Sigmoid colon (tissue), 6 donors: ENCODE measurements at regions not wholly inside any gene's neighbourhood (a gene's known extent, or its start where the extent isn't known, plus 50 kb on each side); places are given as distances from the start of the nearest gene placed in this dataset.

Experiments used
- DNase-seq: peaks from one replicate; pipeline ENCODE4 v3.0.0-alpha.2; 2019
- H3K27ac ChIP-seq, 4 donors: fragments of 200-600 bp; sonication (generic); one replicate each; pipeline ENCODE4 v1.5.1; 2016 to 2019; ENCODE audit warnings: mild to moderate bottlenecking in 1 of 4
- H3K27me3 ChIP-seq, 3 donors: fragments of 200-600 bp; sonication (generic); one replicate each; pipeline ENCODE4 v1.5.1; 2019; ENCODE audit warnings: mild to moderate bottlenecking in 1 of 3
- H3K36me3 ChIP-seq, 4 donors: fragments of 200-600 bp; sonication (generic); one replicate each; pipeline ENCODE4 v1.5.1; 2016 to 2019
- H3K4me1 ChIP-seq, 4 donors: fragments of 200-600 bp; sonication (generic); one replicate each; pipeline ENCODE4 v1.5.1; 2017 to 2019
- H3K4me3 ChIP-seq, 4 donors: fragments of 200-600 bp; sonication (generic); one replicate each; pipeline ENCODE4 v1.5.1; 2017 to 2019; ENCODE audit warnings: mild to moderate bottlenecking in 2 of 4, moderate library complexity in 1 of 4
- H3K9me3 ChIP-seq, 4 donors: fragments of 200-600 bp in 3 of 4; sonication (generic) in 3 of 4; one replicate each; pipeline versions ENCODE4 v1.5.1 to v1.6.1; 2013 to 2019
- EP300 ChIP-seq, 4 donors: sonication (generic); formaldehyde crosslinking; IDR thresholded peaks; one replicate each; pipeline ENCODE4 v1.6.1; 2017; ENCODE audit warnings: antibody characterized with exemption in 4 of 4
- POLR2A ChIP-seq, 2 donors: fragments of 450-650 bp; IDR thresholded peaks; one replicate each; pipeline ENCODE4 v1.6.1; 2016; ENCODE audit warnings: antibody characterized with exemption in 2 of 2, mild to moderate bottlenecking in 2 of 2, moderate library complexity in 2 of 2
- POLR2AphosphoS5 ChIP-seq, 4 donors: sonication (generic); formaldehyde crosslinking; IDR thresholded peaks; one replicate each; pipeline ENCODE4 v1.6.1; 2017; ENCODE audit warnings: antibody characterized with exemption in 4 of 4
- WGBS, 2 donors: extraction: QIAGEN DNeasy Blood & Tissue Kit; methylation state at CpG; one replicate each; pipeline ENCODE4 v1.1.7; 2013; 5-methylcytosine and 5-hydroxymethylcytosine counted together
- intact Hi-C: fragments of 100-400 bp; cut with DNase I; formaldehyde crosslinking; loops from one replicate; pipeline ENCODE4 v1.15.1; 2023
- TF ChIP-seq, protein P1 (sequence below), 4 experiments: fragments of 450-650 bp in 3 of 4; fragments of 200-600 bp in 1 of 4; IDR thresholded peaks; one replicate each; pipeline ENCODE4 v1.5.1; 2016 to 2019; ENCODE audit warnings: antibody characterized with exemption in 4 of 4, mild to moderate bottlenecking in 3 of 4, moderate library complexity in 2 of 4
- donor health status: healthy with polysubstance abuse.
- donor health status: healthy.

DNA sequence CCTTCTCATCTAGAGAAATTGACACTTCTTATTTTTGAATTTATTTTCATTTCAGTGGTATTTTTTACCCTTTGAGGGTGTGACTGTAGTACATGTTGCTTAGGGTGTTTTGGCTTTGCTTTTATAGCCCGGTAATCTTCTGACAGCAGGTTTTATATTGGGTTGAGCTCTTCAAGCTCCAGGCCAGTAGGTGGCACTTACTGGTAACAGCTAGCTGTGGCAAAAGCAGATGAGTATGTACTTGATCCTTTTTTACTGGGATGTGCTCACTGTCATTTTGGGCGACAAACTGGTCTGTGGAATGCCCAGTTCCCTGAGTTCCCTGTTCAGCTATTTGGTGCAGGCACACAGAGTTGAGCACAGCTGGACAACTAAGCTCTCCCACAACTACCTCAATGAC lies 916.2 kb upstream of the B3GALT2 start:
- H3K4me1 ChIP-seq: no peaks in the 10 kb centered on the region
- intact Hi-C loops: no loop called here
- DNase-seq: no peak
- TF ChIP-seq, protein P1, sequence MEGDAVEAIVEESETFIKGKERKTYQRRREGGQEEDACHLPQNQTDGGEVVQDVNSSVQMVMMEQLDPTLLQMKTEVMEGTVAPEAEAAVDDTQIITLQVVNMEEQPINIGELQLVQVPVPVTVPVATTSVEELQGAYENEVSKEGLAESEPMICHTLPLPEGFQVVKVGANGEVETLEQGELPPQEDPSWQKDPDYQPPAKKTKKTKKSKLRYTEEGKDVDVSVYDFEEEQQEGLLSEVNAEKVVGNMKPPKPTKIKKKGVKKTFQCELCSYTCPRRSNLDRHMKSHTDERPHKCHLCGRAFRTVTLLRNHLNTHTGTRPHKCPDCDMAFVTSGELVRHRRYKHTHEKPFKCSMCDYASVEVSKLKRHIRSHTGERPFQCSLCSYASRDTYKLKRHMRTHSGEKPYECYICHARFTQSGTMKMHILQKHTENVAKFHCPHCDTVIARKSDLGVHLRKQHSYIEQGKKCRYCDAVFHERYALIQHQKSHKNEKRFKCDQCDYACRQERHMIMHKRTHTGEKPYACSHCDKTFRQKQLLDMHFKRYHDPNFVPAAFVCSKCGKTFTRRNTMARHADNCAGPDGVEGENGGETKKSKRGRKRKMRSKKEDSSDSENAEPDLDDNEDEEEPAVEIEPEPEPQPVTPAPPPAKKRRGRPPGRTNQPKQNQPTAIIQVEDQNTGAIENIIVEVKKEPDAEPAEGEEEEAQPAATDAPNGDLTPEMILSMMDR (IDR thresholded peaks at IDR 0.05): no peak
- no peak for TF ChIP-seq POLR2A (IDR thresholded peaks at IDR 0.05)
- no peak for TF ChIP-seq EP300 (IDR thresholded peaks at IDR 0.05)
- TF ChIP-seq POLR2AphosphoS5 (IDR thresholded peaks at IDR 0.05): no peak
- no peak overlapping the region for H3K4me3 ChIP-seq
- no peaks in the 10 kb centered on the region for H3K27me3 ChIP-seq
- no peaks in the 10 kb centered on the region for H3K36me3 ChIP-seq
- H3K9me3 ChIP-seq: no peaks in the 10 kb centered on the region
- 63 to 71% methylated on average over 2 of the region's 2 CpGs for WGBS, 2 donors
- H3K27ac ChIP-seq: no peak overlapping the region

DNA sequence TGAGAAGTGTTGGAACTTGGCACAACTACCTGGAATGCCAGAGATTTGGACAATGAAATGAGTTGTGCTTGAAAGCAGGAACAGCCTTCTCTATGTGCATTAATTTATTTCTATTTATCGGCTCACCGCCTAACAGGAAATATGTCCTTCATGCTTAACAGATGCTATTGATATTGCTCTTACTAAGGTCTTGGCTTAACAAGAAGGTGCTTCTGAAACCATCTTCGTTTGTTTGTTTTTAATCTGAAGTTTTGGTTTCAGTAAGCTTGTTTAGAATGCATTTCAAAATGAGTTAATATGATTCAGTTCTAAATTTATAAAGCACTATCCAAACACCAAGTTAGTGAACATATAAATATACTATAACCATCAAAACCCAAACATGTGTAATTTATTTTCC lies 898.3 kb upstream of the B3GALT2 start:
- Histone ChIP-seq H3K9me3 (no peaks in the 10 kb centered on the region), H3K4me3 (no peak overlapping the region), H3K27me3 (no peaks in the 10 kb centered on the region), H3K36me3 (no peaks in the 10 kb centered on the region), H3K27ac (no peak overlapping the region), H3K4me1 (peaks cover 0 to 7% (median 3%) of the 10 kb centered on the region in 4 donors)
- DNase-seq: no peak
- 66 to 80% methylated on average over 3 of the region's 3 CpGs for WGBS, 2 donors
- TF ChIP-seq, protein P1 (IDR thresholded peaks at IDR 0.05): no peak
- TF ChIP-seq EP300 (IDR thresholded peaks at IDR 0.05): no peak
- no peak for TF ChIP-seq POLR2A (IDR thresholded peaks at IDR 0.05)
- no peak for TF ChIP-seq POLR2AphosphoS5 (IDR thresholded peaks at IDR 0.05)
- intact Hi-C loops: no loop called here

DNA sequence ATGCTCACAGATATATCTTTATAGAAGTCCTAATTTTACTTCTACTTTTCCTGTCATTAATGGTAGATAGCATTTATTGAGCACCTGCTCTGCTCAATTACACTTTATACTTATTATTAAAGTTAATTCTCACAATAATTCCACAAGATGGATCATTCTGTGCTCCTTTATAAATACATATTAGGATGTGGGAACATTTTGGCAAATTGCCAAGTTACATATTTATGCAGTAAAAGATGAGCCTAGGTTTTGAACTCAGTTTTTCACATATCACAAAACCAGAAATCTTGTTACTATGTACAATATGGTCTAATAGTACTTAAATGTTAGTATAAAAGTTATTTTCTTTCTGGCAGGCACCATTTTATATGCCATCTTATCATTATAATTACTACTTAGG lies 895.0 kb upstream of the B3GALT2 start:
- Histone ChIP-seq H3K36me3 (no peaks in the 10 kb centered on the region), H3K4me1 (peaks cover 0 to 9% (median 4%) of the 10 kb centered on the region in 4 donors), H3K27me3 (no peaks in the 10 kb centered on the region), H3K4me3 (no peak overlapping the region), H3K27ac (no peak overlapping the region), H3K9me3 (no peaks in the 10 kb centered on the region)
- TF ChIP-seq EP300 (IDR thresholded peaks at IDR 0.05) (no peak), POLR2A (IDR thresholded peaks at IDR 0.05) (no peak), POLR2AphosphoS5 (IDR thresholded peaks at IDR 0.05) (no peak)
- TF ChIP-seq, protein P1 (IDR thresholded peaks at IDR 0.05): no peak
- no peak for DNase-seq
- intact Hi-C loops: no loop called here

DNA sequence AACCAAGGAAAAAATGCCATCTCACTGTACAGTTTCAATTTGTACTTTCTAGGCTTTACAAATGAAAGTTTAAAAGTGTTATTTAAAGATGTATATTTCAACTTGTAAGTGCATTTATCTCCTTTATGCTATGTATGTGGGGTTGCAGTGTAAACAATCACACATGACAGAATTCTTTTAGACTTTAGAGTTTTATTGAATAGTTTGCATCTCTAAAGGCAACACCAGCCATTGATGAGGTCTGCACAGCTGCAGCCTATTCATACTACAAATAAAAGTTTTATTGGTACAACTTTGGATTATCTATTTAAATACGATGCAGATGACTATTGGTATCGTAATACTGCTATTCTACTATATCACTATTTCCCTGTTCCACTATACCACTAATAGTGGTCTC lies 894.4 kb upstream of the B3GALT2 start:
- no peak overlapping the region for H3K27ac ChIP-seq
- H3K36me3 ChIP-seq: no peaks in the 10 kb centered on the region
- intact Hi-C loops: no loop called here
- H3K4me3 ChIP-seq: no peak overlapping the region
- no peaks in the 10 kb centered on the region for H3K9me3 ChIP-seq
- H3K4me1 ChIP-seq: peaks cover 0 to 15% (median 10%) of the 10 kb centered on the region in 4 donors
- WGBS, 2 donors: 60 to 85% methylated on average over 2 of the region's 2 CpGs
- TF ChIP-seq, protein P1 (IDR thresholded peaks at IDR 0.05): no peak
- TF ChIP-seq POLR2A (IDR thresholded peaks at IDR 0.05): no peak
- TF ChIP-seq EP300 (IDR thresholded peaks at IDR 0.05): no peak
- no peak for TF ChIP-seq POLR2AphosphoS5 (IDR thresholded peaks at IDR 0.05)
- H3K27me3 ChIP-seq: no peaks in the 10 kb centered on the region
- DNase-seq: no peak

DNA sequence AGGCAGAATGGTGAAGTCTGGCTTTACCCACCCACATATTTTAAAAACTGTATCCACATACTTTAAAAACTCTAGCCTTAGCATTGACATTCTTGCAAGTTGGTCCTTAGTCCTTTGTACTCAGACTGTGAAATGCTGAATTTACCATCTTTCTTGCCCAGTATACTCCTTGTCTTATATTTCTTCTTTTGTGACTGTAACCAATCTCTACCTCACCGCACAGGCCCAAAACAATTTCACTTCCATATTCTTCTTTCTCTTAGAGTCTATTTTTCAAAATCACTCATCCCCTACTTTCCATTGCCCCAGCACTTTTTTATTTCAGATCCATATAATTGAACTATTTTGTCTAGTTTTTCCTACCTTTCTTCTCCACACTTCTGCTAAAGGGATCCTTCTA lies 892.4 kb upstream of the B3GALT2 start:
- H3K27ac ChIP-seq: no peak overlapping the region
- no peaks in the 10 kb centered on the region for H3K27me3 ChIP-seq
- WGBS, 2 donors: 71 to 97% methylated on average over 1 of the region's 1 CpG
- intact Hi-C loops: loop anchor here (10.0 kb wide), 1 partner anchor 894 kb away; the partner anchor contains the start of gene B3GALT2
- H3K4me1 ChIP-seq: peaks cover 0 to 24% (median 19%) of the 10 kb centered on the region in 4 donors
- H3K36me3 ChIP-seq: no peaks in the 10 kb centered on the region
- H3K9me3 ChIP-seq: no peaks in the 10 kb centered on the region
- DNase-seq: no peak
- H3K4me3 ChIP-seq: no peak overlapping the region
- TF ChIP-seq POLR2A (IDR thresholded peaks at IDR 0.05) (no peak), POLR2AphosphoS5 (IDR thresholded peaks at IDR 0.05) (no peak), EP300 (IDR thresholded peaks at IDR 0.05) (no peak)
- TF ChIP-seq, protein P1 (IDR thresholded peaks at IDR 0.05): no peak
